Fibroblast of villous mesenchyme (primary cell): ENCODE measurements at regions not wholly inside any gene's neighbourhood (a gene's known extent, or its start where the extent isn't known, plus 50 kb on each side); places are given as distances from the start of the nearest gene placed in this dataset.

Source experiments
- DNase-seq: peaks from one replicate; pipeline ENCODE4 v3.0.0-alpha.2; 2010; ENCODE audit warnings: low read depth
- H3K4me3 ChIP-seq: 2 replicates; pipeline ENCODE4 v1.5.1; 2011; ENCODE audit warnings: low read depth, mild to moderate bottlenecking, low read length
- TF ChIP-seq, protein P1 (sequence below): IDR thresholded peaks from 2 replicates; pipeline ENCODE4 v1.5.1; 2012; ENCODE audit warnings: low read depth, mild to moderate bottlenecking, low read length; ENCODE audit not compliant: insufficient read depth

DNA sequence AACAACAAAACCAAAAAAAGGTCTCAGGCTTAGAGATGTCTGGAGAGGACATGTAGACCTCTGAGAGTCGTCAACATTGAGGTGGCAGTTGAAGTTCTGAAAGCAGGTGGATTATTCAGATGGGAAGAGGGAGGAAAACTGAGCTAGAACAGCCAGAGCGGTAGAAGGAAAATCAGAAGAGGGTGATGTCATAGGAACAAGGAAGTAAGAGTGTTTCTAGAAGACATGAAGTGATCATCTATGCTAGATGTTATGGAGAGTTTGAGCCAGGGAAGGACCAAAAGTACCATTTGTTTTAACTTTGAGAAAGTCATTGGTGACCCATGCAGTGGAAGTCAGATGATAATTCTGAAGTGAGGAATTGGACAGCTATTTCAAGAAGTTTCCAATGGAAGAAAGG lies 316.2 kb upstream of the RGS6 start:
- no peak overlapping the region for H3K4me3 ChIP-seq
- no peak for DNase-seq
- TF ChIP-seq, protein P1, sequence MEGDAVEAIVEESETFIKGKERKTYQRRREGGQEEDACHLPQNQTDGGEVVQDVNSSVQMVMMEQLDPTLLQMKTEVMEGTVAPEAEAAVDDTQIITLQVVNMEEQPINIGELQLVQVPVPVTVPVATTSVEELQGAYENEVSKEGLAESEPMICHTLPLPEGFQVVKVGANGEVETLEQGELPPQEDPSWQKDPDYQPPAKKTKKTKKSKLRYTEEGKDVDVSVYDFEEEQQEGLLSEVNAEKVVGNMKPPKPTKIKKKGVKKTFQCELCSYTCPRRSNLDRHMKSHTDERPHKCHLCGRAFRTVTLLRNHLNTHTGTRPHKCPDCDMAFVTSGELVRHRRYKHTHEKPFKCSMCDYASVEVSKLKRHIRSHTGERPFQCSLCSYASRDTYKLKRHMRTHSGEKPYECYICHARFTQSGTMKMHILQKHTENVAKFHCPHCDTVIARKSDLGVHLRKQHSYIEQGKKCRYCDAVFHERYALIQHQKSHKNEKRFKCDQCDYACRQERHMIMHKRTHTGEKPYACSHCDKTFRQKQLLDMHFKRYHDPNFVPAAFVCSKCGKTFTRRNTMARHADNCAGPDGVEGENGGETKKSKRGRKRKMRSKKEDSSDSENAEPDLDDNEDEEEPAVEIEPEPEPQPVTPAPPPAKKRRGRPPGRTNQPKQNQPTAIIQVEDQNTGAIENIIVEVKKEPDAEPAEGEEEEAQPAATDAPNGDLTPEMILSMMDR: no peak

DNA sequence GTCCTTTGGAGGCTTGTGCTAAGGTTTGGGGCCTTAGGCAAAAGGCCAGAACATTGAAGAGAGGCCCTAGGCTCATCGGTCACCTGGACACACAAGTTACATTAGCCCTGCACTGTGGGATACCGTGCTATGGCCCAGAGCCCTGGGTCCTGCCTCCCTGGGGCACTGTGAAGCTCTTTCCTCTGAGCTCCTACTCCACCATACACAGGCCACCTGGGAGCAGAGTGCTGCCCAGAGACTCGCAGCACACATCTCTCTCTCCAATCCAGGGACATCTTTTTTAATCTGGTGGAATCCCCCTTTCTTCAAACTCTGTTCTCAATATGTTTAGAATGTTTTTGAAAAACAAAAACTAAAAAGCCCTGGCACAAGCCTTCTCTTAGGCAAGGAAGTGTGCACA lies 314.2 kb upstream of the RGS6 start:
- TF ChIP-seq, protein P1: no peak
- H3K4me3 ChIP-seq: no peak overlapping the region
- no peak for DNase-seq

DNA sequence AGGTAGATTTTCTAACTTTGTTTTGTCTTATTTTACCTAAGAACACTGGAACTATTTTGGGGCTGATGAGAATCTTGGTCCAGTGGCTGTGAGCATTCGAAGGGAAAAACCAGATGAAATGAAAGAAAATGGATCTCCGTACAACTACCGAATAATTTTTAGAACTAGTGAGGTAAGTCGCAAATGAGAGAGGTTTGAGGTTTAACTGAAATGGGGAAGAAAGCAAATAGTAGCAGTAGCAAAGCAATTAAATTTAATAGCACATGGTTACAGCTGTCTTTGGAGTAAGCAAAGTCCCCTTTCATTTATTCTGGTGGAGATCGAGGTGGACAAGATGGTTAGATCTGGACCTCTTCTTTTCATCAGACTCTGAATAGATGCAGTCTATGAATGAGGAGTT lies 313.5 kb upstream of the RGS6 start:
- TF ChIP-seq, protein P1: no peak
- DNase-seq: no peak
- no peak overlapping the region for H3K4me3 ChIP-seq

DNA sequence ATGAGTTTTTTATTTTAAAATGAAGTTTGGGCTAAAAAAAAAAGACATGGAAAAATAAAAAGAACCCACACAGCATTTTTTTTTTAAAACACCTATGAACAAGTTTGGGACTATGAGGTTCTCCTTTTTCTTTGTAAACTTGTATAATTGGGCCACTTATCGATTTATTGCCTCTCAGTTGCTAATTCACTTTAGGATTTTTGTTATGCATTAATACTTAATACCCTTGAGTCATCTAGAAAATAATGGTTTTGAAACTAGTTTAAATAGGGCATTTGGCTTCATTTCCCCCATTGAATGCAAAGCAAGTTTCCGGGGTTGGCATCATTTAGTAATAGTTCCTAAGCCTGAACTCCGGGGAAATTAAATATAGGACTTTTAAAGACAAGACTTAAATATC lies 312.8 kb upstream of the RGS6 start:
- no peak for DNase-seq
- TF ChIP-seq, protein P1: no peak
- no peak overlapping the region for H3K4me3 ChIP-seq

DNA sequence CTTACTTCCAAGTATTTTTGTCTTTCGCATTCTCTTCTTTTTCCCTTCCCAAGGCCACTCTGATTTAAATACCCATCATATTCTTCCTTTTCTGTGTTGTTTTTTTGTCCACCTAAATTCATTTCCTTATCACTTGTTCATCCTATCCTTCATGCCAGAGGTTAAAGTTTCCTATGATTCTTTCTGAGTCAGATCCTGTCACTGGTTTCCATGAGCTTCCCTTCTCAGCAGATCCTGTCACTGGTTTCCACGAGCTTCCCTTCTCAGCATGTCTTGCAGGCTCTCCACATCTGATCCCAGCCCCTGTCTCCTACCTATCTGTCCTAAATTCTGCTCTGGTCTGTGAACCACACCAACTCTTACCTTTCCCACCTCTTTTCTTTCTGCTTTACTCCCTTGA lies 311.8 kb upstream of the RGS6 start:
- no peak overlapping the region for H3K4me3 ChIP-seq
- peak; percentile 28 for DNase-seq
- TF ChIP-seq, protein P1: no peak

DNA sequence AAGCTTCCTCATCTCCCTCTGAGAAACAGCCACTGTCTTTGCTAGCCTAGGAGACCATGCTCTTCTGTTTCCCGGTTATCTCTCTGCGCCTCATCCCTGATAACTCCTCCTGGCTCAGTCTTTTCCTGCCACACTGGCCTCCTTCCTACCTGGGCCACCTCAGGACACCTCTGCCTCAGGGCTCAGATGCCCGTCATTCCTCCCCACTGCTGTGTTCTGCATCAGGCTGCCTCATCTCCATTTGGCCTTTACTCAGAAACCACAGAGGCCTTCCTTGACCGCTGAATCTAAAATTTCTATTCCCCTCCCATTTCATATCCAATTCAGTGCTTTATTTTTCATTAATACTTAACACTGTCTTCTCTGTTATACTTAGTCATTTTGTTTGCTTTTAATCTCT lies 311.0 kb upstream of the RGS6 start:
- H3K4me3 ChIP-seq: no peak overlapping the region
- TF ChIP-seq, protein P1: no peak
- DNase-seq: no peak

DNA sequence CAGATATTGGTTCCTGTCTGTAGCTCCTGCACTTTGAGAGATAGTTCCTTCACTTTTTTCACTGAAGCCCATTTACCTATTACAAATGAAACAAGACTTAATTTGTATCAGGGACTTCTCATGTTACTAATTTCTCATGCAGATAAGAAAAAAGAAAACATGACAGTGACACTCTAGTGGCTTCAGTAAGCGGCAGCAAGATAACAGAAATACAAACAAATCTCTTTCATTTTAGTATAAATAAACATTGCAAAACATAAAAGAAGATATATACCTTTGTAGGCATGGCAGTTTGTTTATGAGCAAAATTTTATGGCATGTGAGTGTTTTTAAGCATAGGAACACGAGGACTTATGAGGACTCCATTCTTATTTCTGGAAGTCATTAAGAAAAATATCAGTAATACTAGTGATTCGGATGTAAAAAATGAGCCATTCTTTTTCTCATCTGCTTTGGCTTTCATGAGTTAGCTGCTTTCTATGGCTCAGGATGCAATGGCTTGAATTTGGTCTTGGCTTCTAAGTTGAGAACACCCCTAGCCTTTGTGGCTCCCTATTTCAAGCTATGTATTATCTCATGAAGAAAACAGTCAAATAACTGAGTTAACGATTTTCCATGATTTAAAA lies 310.1 kb upstream of the RGS6 start:
- no peak overlapping the region for H3K4me3 ChIP-seq
- TF ChIP-seq, protein P1: no peak
- peak; percentile 34 for DNase-seq
